Fibroblast of lung (primary cell): ENCODE measurements at regions not wholly inside any gene's neighbourhood (a gene's known extent, or its start where the extent isn't known, plus 50 kb on each side); places are given as distances from the start of the nearest gene placed in this dataset.

ENCODE experiments used
- DNase-seq, 2 donors: peaks; one replicate each; pipeline versions ENCODE4 v3.0.0 to v3.0.0-alpha.2; 2010; ENCODE audit warnings: low read depth in 2 of 2
- H2AFZ ChIP-seq: 2 replicates; pipeline ENCODE4 v1.5.1; 2012; ENCODE audit warnings: low read length, control low read depth, inconsistent platforms
- H3K27ac ChIP-seq: 2 replicates; pipeline ENCODE4 v1.5.1; 2011; ENCODE audit warnings: low read length, control low read depth; ENCODE audit not compliant: insufficient read depth
- H3K27me3 ChIP-seq: 2 replicates; pipeline ENCODE4 v1.5.1; 2011; ENCODE audit warnings: mild to moderate bottlenecking, low read length; ENCODE audit not compliant: control insufficient read depth, insufficient read depth
- H3K36me3 ChIP-seq: 2 replicates; pipeline ENCODE4 v1.5.1; 2011; ENCODE audit warnings: low read length; ENCODE audit not compliant: control insufficient read depth, insufficient read depth
- H3K4me1 ChIP-seq: 2 replicates; pipeline ENCODE4 v1.5.1; 2011; ENCODE audit warnings: low read length; ENCODE audit not compliant: control insufficient read depth, insufficient read depth; ENCODE audit errors: extremely low read depth
- H3K4me2 ChIP-seq: 2 replicates; pipeline ENCODE4 v1.5.1; 2011; ENCODE audit warnings: low read length, control low read depth; ENCODE audit not compliant: insufficient read depth; ENCODE audit errors: extremely low read depth
- H3K4me3 ChIP-seq, 4 experiments: fragments of 200-600 bp in 1 of 4; sonication (generic) in 1 of 4; replicated peaks in 1 of 4; 2 replicates each; pipeline ENCODE4 v1.5.1; 2011 to 2016; ENCODE audit warnings: low read length in 4 of 4, low read depth in 3 of 4, mild to moderate bottlenecking in 3 of 4, control low read depth in 2 of 4, inconsistent platforms in 1 of 4, mixed read lengths in 1 of 4; ENCODE audit not compliant: insufficient read depth in 1 of 4; ENCODE audit errors: control extremely low read depth in 1 of 4
- H3K79me2 ChIP-seq: 2 replicates; pipeline ENCODE4 v1.5.1; 2012; ENCODE audit warnings: mild to moderate bottlenecking, low read length, inconsistent platforms; ENCODE audit not compliant: control insufficient read depth, insufficient read depth
- H3K9ac ChIP-seq: 2 replicates; pipeline ENCODE4 v1.5.1; 2011; ENCODE audit warnings: mild to moderate bottlenecking, low read length, control low read depth; ENCODE audit not compliant: insufficient read depth
- H3K9me3 ChIP-seq: 2 replicates; pipeline ENCODE4 v1.5.1; 2012; ENCODE audit warnings: low read depth, low read length; ENCODE audit not compliant: control insufficient read depth, insufficient read depth
- H4K20me1 ChIP-seq: 2 replicates; pipeline ENCODE4 v1.5.1; 2011; ENCODE audit warnings: low read length; ENCODE audit not compliant: control insufficient read depth, insufficient read depth; ENCODE audit errors: extremely low read depth
- EZH2 ChIP-seq: IDR thresholded peaks from 2 replicates; pipeline ENCODE4 v1.5.1; 2012; ENCODE audit warnings: low read length, control low read depth, mild to moderate bottlenecking; ENCODE audit errors: missing control alignments
- TF ChIP-seq, protein P1 (sequence below), 2 donors: IDR thresholded peaks in 1 of 2; conservative IDR thresholded peaks in 1 of 2; 1 replicate in 1 of 2; 2 replicates in 1 of 2; pipeline ENCODE4 v1.5.1; 2011 to 2012; ENCODE audit warnings: low read length in 2 of 2, control low read depth in 1 of 2, inconsistent platforms in 1 of 2, low read depth in 1 of 2, mild to moderate bottlenecking in 1 of 2

DNA sequence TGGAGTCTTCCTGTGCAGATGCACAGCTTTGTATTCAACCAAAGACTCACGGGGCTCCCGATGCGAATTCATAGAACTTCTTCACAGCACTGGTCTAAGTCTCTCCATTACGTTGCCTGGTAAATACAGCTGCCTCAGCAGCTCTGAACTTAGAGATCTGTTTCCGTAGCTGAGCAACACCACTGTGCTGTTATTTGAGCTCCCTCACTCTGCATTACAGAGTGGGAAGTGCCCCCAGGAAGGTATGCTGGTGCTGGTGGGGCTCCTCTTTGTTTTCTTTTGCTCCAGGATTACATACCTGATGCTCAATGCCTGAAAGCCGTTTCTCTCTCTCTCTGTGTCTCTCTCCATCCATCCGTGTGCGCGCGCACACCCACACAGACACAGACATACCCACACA, 227.5 kb upstream of the RMST start:
- Histone ChIP-seq H3K27ac (no peak overlapping the region), H3K4me2 (no peak overlapping the region), H3K79me2 (no peaks in the 10 kb centered on the region), H3K9me3 (no peaks in the 10 kb centered on the region), H3K36me3 (no peaks in the 10 kb centered on the region), H3K4me3 (no peak overlapping the region), H4K20me1 (no peaks in the 10 kb centered on the region), H3K4me1 (no peaks in the 10 kb centered on the region), H3K9ac (no peak overlapping the region), H3K27me3 (no peaks in the 10 kb centered on the region), H2AFZ (no peak overlapping the region)
- no peak for TF ChIP-seq EZH2
- TF ChIP-seq, protein P1, sequence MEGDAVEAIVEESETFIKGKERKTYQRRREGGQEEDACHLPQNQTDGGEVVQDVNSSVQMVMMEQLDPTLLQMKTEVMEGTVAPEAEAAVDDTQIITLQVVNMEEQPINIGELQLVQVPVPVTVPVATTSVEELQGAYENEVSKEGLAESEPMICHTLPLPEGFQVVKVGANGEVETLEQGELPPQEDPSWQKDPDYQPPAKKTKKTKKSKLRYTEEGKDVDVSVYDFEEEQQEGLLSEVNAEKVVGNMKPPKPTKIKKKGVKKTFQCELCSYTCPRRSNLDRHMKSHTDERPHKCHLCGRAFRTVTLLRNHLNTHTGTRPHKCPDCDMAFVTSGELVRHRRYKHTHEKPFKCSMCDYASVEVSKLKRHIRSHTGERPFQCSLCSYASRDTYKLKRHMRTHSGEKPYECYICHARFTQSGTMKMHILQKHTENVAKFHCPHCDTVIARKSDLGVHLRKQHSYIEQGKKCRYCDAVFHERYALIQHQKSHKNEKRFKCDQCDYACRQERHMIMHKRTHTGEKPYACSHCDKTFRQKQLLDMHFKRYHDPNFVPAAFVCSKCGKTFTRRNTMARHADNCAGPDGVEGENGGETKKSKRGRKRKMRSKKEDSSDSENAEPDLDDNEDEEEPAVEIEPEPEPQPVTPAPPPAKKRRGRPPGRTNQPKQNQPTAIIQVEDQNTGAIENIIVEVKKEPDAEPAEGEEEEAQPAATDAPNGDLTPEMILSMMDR (conservative IDR thresholded peaks at IDR 0.05 in 1 of 2, IDR thresholded peaks at IDR 0.05 in 1 of 2; ENCODE audit: low read depth in 1 of 2, low read length in 2 of 2): no peak
- no peak for DNase-seq

GRCh38 chr12:97246368-97246767, 216.2 kb upstream of the RMST start:
- H3K36me3 ChIP-seq: no peaks in the 10 kb centered on the region
- H3K4me1 ChIP-seq: no peaks in the 10 kb centered on the region
- no peak overlapping the region for H3K9ac ChIP-seq
- H4K20me1 ChIP-seq: no peaks in the 10 kb centered on the region
- H3K27me3 ChIP-seq: no peaks in the 10 kb centered on the region
- no peaks in the 10 kb centered on the region for H3K79me2 ChIP-seq
- H3K4me3 ChIP-seq: no peak overlapping the region
- H3K9me3 ChIP-seq: no peaks in the 10 kb centered on the region
- TF ChIP-seq, protein P1 (conservative IDR thresholded peaks at IDR 0.05 in 1 of 2, IDR thresholded peaks at IDR 0.05 in 1 of 2; ENCODE audit: low read depth in 1 of 2, low read length in 2 of 2): no peak
- TF ChIP-seq EZH2: no peak
- H3K4me2 ChIP-seq: no peak overlapping the region
- DNase-seq: no peak
- H3K27ac ChIP-seq: no peak overlapping the region
- no peak overlapping the region for H2AFZ ChIP-seq

DNA sequence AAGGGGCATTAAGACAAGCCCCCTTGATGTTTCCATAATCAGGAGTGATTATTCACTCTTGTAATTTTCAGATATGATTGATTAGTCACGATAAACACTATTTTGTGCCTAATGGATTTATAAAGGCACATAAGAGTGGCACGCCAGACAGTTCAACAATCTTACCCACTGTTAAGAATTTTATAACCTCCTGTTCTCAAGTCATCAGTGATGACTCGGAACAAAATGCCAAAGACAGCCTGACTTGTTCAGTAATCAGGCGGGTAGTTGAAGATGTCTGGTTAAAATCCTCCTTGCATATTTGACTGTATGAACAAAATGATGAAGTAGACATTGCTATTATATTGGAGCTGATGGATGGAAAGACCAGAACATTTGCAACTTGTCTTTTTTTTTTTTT, 212.1 kb upstream of the RMST start:
- no peaks in the 10 kb centered on the region for H3K36me3 ChIP-seq

More for the DNA sequence above, 212.1 kb upstream of the RMST start:
- Histone ChIP-seq H3K9ac (no peak overlapping the region), H3K4me2 (no peak overlapping the region), H3K4me3 (no peak overlapping the region), H2AFZ (no peak overlapping the region), H3K27ac (no peak overlapping the region), H3K4me1 (no peaks in the 10 kb centered on the region), H4K20me1 (no peaks in the 10 kb centered on the region), H3K79me2 (no peaks in the 10 kb centered on the region), H3K27me3 (no peaks in the 10 kb centered on the region), H3K9me3 (no peaks in the 10 kb centered on the region)
- DNase-seq: no peak
- TF ChIP-seq EZH2: no peak
- TF ChIP-seq, protein P1 (conservative IDR thresholded peaks at IDR 0.05 in 1 of 2, IDR thresholded peaks at IDR 0.05 in 1 of 2; ENCODE audit: low read depth in 1 of 2, low read length in 2 of 2): no peak
